Liver (tissue), 8 donors: ENCODE measurements at regions not wholly inside any gene's neighbourhood (a gene's known extent, or its start where the extent isn't known, plus 50 kb on each side); places are given as distances from the start of the nearest gene placed in this dataset.

Experiments
- DNase-seq: peaks from one replicate; pipeline ENCODE4 v3.0.0-alpha.2; 2017; ENCODE audit warnings: low spot score
- H3K27ac ChIP-seq, 2 donors: one replicate each; pipeline ENCODE4 v1.7.0; 2013; ENCODE audit warnings: inconsistent platforms in 2 of 2, low read length in 2 of 2, control low read depth in 1 of 2, low read depth in 1 of 2, mild to moderate bottlenecking in 1 of 2
- H3K27me3 ChIP-seq, 4 donors: one replicate each; pipeline versions ENCODE4 v1.6.1 to v1.7.0; 2013; ENCODE audit warnings: low read length in 3 of 4, inconsistent platforms in 1 of 4, mild to moderate bottlenecking in 1 of 4, moderate library complexity in 1 of 4; ENCODE audit not compliant: control insufficient read depth in 4 of 4, insufficient read depth in 4 of 4
- H3K36me3 ChIP-seq, 4 donors: one replicate each; pipeline versions ENCODE4 v1.6.1 to v1.7.0; 2013; ENCODE audit warnings: low read length in 3 of 4, mild to moderate bottlenecking in 3 of 4, low read depth in 1 of 4, moderate library complexity in 1 of 4; ENCODE audit not compliant: control insufficient read depth in 4 of 4, insufficient read depth in 3 of 4
- H3K4me1 ChIP-seq, 4 donors: one replicate each; pipeline versions ENCODE4 v1.6.1 to v1.7.0; 2013; ENCODE audit warnings: low read length in 3 of 4, mild to moderate bottlenecking in 3 of 4, moderate library complexity in 1 of 4; ENCODE audit not compliant: control insufficient read depth in 4 of 4, insufficient read depth in 4 of 4
- H3K4me3 ChIP-seq, 3 donors: one replicate each; pipeline versions ENCODE4 v1.6.1 to v1.7.0; 2013; ENCODE audit warnings: low read length in 3 of 3, control low read depth in 1 of 3, low read depth in 1 of 3, mild to moderate bottlenecking in 1 of 3
- H3K9ac ChIP-seq, 2 donors: one replicate each; pipeline ENCODE4 v1.7.0; 2013; ENCODE audit warnings: low read length in 2 of 2, mild to moderate bottlenecking in 2 of 2, moderate library complexity in 2 of 2, control low read depth in 1 of 2, low read depth in 1 of 2
- H3K9me3 ChIP-seq, 4 donors: one replicate each; pipeline versions ENCODE4 v1.6.1 to v1.7.0; 2013; ENCODE audit warnings: low read length in 3 of 4; ENCODE audit not compliant: control insufficient read depth in 4 of 4
- ATF3 ChIP-seq: IDR thresholded peaks from 2 replicates; pipeline ENCODE4 v1.6.1; 2016; ENCODE audit warnings: antibody characterized with exemption
- EGR1 ChIP-seq, 2 donors: IDR thresholded peaks; 2 replicates each; pipeline ENCODE4 v1.6.1; 2016 to 2018; ENCODE audit warnings: antibody characterized with exemption in 2 of 2, low read depth in 2 of 2
- FOXA1 ChIP-seq: IDR thresholded peaks from 2 replicates; pipeline ENCODE4 v1.6.1; 2016; ENCODE audit warnings: antibody characterized with exemption
- GABPA ChIP-seq, 2 donors: IDR thresholded peaks in 1 of 2; conservative IDR thresholded peaks in 1 of 2; 2 replicates each; pipeline ENCODE4 v1.6.1; 2016; ENCODE audit warnings: antibody characterized with exemption in 2 of 2, mild to moderate bottlenecking in 1 of 2, moderate library complexity in 1 of 2
- HNF4A ChIP-seq, 2 donors: conservative IDR thresholded peaks; 2 replicates each; pipeline ENCODE4 v1.6.1; 2016; ENCODE audit warnings: antibody characterized with exemption in 2 of 2, mild to moderate bottlenecking in 2 of 2
- HNF4G ChIP-seq: IDR thresholded peaks from 2 replicates; pipeline ENCODE4 v1.6.1; 2016; ENCODE audit warnings: antibody characterized with exemption
- JUND ChIP-seq, 2 donors: IDR thresholded peaks; 2 replicates each; pipeline ENCODE4 v1.6.1; 2016; ENCODE audit warnings: antibody characterized with exemption in 2 of 2
- NR2F2 ChIP-seq: IDR thresholded peaks from 2 replicates; pipeline ENCODE4 v1.6.1; 2016; ENCODE audit warnings: antibody characterized with exemption
- RAD21 ChIP-seq, 2 donors: IDR thresholded peaks; 2 replicates each; pipeline ENCODE4 v1.6.1; 2016; ENCODE audit warnings: antibody characterized with exemption in 2 of 2, mild to moderate bottlenecking in 2 of 2
- RXRA ChIP-seq, 2 donors: IDR thresholded peaks; 2 replicates each; pipeline ENCODE4 v1.6.1; 2017 to 2018; ENCODE audit warnings: antibody characterized with exemption in 2 of 2, mild to moderate bottlenecking in 1 of 2
- SP1 ChIP-seq: IDR thresholded peaks from 2 replicates; pipeline ENCODE4 v1.6.1; 2018; ENCODE audit warnings: antibody characterized with exemption, mild to moderate bottlenecking
- TAF1 ChIP-seq: conservative IDR thresholded peaks from 2 replicates; pipeline ENCODE4 v1.6.1; 2016; ENCODE audit warnings: antibody characterized with exemption, mild to moderate bottlenecking
- YY1 ChIP-seq: IDR thresholded peaks from 2 replicates; pipeline ENCODE4 v1.6.1; 2016; ENCODE audit warnings: antibody characterized with exemption, mild to moderate bottlenecking
- ZBTB33 ChIP-seq: IDR thresholded peaks from 2 replicates; pipeline ENCODE4 v1.6.1; 2016; ENCODE audit warnings: antibody characterized with exemption
- WGBS: extraction: QIAGEN DNeasy Blood & Tissue Kit; methylation state at CpG from one replicate; pipeline ENCODE4 v1.1.7; 2013; 5-methylcytosine and 5-hydroxymethylcytosine counted together
- TF ChIP-seq, protein P1 (sequence below): fragments of 150-350 bp; IDR thresholded peaks from 2 replicates; pipeline ENCODE4 v1.5.1; 2017; ENCODE audit warnings: improper control_type of control experiment, low read depth, low read length; ENCODE audit not compliant: missing input control
- TF ChIP-seq, protein P2 (sequence below): IDR thresholded peaks from 2 replicates; pipeline ENCODE4 v1.6.1; 2016; ENCODE audit warnings: antibody characterized with exemption, mild to moderate bottlenecking
- donor health status: healthy.
- donor health status: healthy.
- donor health status: healthy.
- donor health status: healthy.
- donor health status: healthy.

GRCh38 chr3:128563439-128563838 lies 70.4 kb upstream of the GATA2 start:
- WGBS, result 74% methylated on average over 7 of the region's 7 CpGs
- no peaks in the 10 kb centered on the region for H3K36me3 ChIP-seq

DNA sequence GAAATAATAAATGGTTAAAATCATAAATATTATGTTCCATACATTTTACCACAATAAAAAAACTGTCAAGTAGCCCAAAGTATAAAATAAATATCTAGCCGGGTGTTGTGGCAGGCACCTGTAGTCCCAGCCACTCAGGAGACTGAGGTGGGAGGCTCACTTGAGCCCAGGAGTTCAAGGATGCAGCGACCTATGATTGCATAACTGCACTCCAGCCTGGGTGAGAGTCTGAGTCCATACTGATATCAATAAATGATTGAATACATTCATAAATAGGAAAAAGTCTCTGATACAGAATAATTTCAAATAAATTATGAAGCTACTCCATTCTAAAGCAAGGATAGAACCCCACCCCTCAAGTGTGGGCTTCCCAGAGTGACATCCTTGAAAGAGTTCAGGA lies 68.5 kb upstream of the GATA2 start:
- DNase-seq, result no peak

More at GRCh38 chr3:128563439-128563838, 70.4 kb upstream of the GATA2 start:
- TF ChIP-seq HNF4A (conservative IDR thresholded peaks at IDR 0.05), result no peak
- no peak for TF ChIP-seq NR2F2
- TF ChIP-seq HNF4G, result no peak
- no peak for TF ChIP-seq JUND (IDR thresholded peaks at IDR 0.05)
- Histone ChIP-seq H3K27ac (no peak overlapping the region), H3K4me1 (no peaks in the 10 kb centered on the region), H3K4me3 (no peak overlapping the region), H3K9ac (no peak overlapping the region), H3K9me3 (no peaks in the 10 kb centered on the region), H3K27me3 (peaks cover 0 to 3% (median 0%) of the 10 kb centered on the region in 4 donors)
- DNase-seq, result no peak

More for the DNA sequence above, 68.5 kb upstream of the GATA2 start:
- no peak overlapping the region for H3K4me3 ChIP-seq
- 35% methylated on average over 2 of the region's 2 CpGs for WGBS
- H3K27me3 ChIP-seq, result peaks cover 0 to 10% (median 0%) of the 10 kb centered on the region in 4 donors
- H3K36me3 ChIP-seq, result no peaks in the 10 kb centered on the region
- no peak for TF ChIP-seq GABPA (IDR thresholded peaks at IDR 0.05 in 1 of 2, conservative IDR thresholded peaks at IDR 0.05 in 1 of 2)
- TF ChIP-seq, protein P1, sequence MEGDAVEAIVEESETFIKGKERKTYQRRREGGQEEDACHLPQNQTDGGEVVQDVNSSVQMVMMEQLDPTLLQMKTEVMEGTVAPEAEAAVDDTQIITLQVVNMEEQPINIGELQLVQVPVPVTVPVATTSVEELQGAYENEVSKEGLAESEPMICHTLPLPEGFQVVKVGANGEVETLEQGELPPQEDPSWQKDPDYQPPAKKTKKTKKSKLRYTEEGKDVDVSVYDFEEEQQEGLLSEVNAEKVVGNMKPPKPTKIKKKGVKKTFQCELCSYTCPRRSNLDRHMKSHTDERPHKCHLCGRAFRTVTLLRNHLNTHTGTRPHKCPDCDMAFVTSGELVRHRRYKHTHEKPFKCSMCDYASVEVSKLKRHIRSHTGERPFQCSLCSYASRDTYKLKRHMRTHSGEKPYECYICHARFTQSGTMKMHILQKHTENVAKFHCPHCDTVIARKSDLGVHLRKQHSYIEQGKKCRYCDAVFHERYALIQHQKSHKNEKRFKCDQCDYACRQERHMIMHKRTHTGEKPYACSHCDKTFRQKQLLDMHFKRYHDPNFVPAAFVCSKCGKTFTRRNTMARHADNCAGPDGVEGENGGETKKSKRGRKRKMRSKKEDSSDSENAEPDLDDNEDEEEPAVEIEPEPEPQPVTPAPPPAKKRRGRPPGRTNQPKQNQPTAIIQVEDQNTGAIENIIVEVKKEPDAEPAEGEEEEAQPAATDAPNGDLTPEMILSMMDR, result no peak
- TF ChIP-seq HNF4A (conservative IDR thresholded peaks at IDR 0.05), result no peak
- no peak for TF ChIP-seq YY1
- no peak for TF ChIP-seq RXRA (IDR thresholded peaks at IDR 0.05)
- no peak for TF ChIP-seq FOXA1
- no peak for TF ChIP-seq RAD21 (IDR thresholded peaks at IDR 0.05)
- TF ChIP-seq ATF3, result no peak
- TF ChIP-seq, protein P2, sequence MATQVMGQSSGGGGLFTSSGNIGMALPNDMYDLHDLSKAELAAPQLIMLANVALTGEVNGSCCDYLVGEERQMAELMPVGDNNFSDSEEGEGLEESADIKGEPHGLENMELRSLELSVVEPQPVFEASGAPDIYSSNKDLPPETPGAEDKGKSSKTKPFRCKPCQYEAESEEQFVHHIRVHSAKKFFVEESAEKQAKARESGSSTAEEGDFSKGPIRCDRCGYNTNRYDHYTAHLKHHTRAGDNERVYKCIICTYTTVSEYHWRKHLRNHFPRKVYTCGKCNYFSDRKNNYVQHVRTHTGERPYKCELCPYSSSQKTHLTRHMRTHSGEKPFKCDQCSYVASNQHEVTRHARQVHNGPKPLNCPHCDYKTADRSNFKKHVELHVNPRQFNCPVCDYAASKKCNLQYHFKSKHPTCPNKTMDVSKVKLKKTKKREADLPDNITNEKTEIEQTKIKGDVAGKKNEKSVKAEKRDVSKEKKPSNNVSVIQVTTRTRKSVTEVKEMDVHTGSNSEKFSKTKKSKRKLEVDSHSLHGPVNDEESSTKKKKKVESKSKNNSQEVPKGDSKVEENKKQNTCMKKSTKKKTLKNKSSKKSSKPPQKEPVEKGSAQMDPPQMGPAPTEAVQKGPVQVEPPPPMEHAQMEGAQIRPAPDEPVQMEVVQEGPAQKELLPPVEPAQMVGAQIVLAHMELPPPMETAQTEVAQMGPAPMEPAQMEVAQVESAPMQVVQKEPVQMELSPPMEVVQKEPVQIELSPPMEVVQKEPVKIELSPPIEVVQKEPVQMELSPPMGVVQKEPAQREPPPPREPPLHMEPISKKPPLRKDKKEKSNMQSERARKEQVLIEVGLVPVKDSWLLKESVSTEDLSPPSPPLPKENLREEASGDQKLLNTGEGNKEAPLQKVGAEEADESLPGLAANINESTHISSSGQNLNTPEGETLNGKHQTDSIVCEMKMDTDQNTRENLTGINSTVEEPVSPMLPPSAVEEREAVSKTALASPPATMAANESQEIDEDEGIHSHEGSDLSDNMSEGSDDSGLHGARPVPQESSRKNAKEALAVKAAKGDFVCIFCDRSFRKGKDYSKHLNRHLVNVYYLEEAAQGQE, result no peak
- TF ChIP-seq EGR1 (IDR thresholded peaks at IDR 0.05; ENCODE audit: low read depth in 2 of 2), result no peak
- no peak for TF ChIP-seq NR2F2
- TF ChIP-seq JUND (IDR thresholded peaks at IDR 0.05), result no peak
- no peak for TF ChIP-seq SP1
- TF ChIP-seq ZBTB33, result no peak
- TF ChIP-seq TAF1, result no peak
- TF ChIP-seq HNF4G, result no peak
- H3K9me3 ChIP-seq, result no peaks in the 10 kb centered on the region
- H3K9ac ChIP-seq, result no peak overlapping the region
- H3K27ac ChIP-seq, result no peak overlapping the region
- H3K4me1 ChIP-seq, result no peaks in the 10 kb centered on the region
